IPS-15b (cell line): ENCODE measurements at regions not wholly inside any gene's neighbourhood (a gene's known extent, or its start where the extent isn't known, plus 50 kb on each side); places are given as distances from the start of the nearest gene placed in this dataset.

Experiments
- H3K27me3 ChIP-seq: one replicate; pipeline ENCODE4 v1.6.1; 2013; ENCODE audit warnings: low read length; ENCODE audit not compliant: control insufficient read depth, insufficient read depth
- H3K36me3 ChIP-seq: one replicate; pipeline ENCODE4 v1.6.1; 2013; ENCODE audit warnings: low read length; ENCODE audit not compliant: control insufficient read depth, insufficient read depth
- H3K4me1 ChIP-seq: one replicate; pipeline ENCODE4 v1.6.1; 2013; ENCODE audit warnings: mild to moderate bottlenecking, low read length; ENCODE audit not compliant: control insufficient read depth, insufficient read depth
- H3K4me3 ChIP-seq: one replicate; pipeline ENCODE4 v1.5.1; 2013; ENCODE audit warnings: low read depth, low read length
- H3K9ac ChIP-seq: one replicate; pipeline ENCODE4 v1.6.1; 2013; ENCODE audit warnings: low read depth, mild to moderate bottlenecking, low read length
- H3K9me3 ChIP-seq: one replicate; pipeline ENCODE4 v1.6.1; 2013; ENCODE audit warnings: mild to moderate bottlenecking, low read length; ENCODE audit not compliant: control insufficient read depth, insufficient read depth

- H3K4me3 ChIP-seq = no peak overlapping the region
- H3K4me1 ChIP-seq = no peaks in the 10 kb centered on the region
- no peak overlapping the region for H3K9ac ChIP-seq
- H3K9me3 ChIP-seq = no peaks in the 10 kb centered on the region
- no peaks in the 10 kb centered on the region for H3K27me3 ChIP-seq
- H3K36me3 ChIP-seq = no peaks in the 10 kb centered on the region
Measured at GRCh38 chr3:144049374-144049773, 77.8 kb downstream of the DIPK2A start.

- no peaks in the 10 kb centered on the region for H3K9me3 ChIP-seq
- no peaks in the 10 kb centered on the region for H3K4me1 ChIP-seq
Measured at GRCh38 chr3:144051211-144051610, 79.6 kb downstream of the DIPK2A start.

GRCh38 chr3:144052275-144052674, 80.7 kb downstream of the DIPK2A start:
- Histone ChIP-seq H3K4me1 (no peaks in the 10 kb centered on the region), H3K9ac (no peak overlapping the region), H3K36me3 (no peaks in the 10 kb centered on the region), H3K9me3 (no peaks in the 10 kb centered on the region), H3K27me3 (no peaks in the 10 kb centered on the region), H3K4me3 (no peak overlapping the region)

More at GRCh38 chr3:144051211-144051610, 79.6 kb downstream of the DIPK2A start:
- no peaks in the 10 kb centered on the region for H3K27me3 ChIP-seq
- no peak overlapping the region for H3K9ac ChIP-seq
- H3K36me3 ChIP-seq = no peaks in the 10 kb centered on the region
- no peak overlapping the region for H3K4me3 ChIP-seq

GRCh38 chr3:144053121-144053520, 81.5 kb downstream of the DIPK2A start:
- no peaks in the 10 kb centered on the region for H3K27me3 ChIP-seq
- no peak overlapping the region for H3K4me3 ChIP-seq
- no peaks in the 10 kb centered on the region for H3K4me1 ChIP-seq
- H3K36me3 ChIP-seq = no peaks in the 10 kb centered on the region
- no peak overlapping the region for H3K9ac ChIP-seq
- no peaks in the 10 kb centered on the region for H3K9me3 ChIP-seq

GRCh38 chr3:144054766-144055165, 83.1 kb downstream of the DIPK2A start:
- H3K27me3 ChIP-seq = no peaks in the 10 kb centered on the region
- H3K9ac ChIP-seq = no peak overlapping the region
- H3K4me1 ChIP-seq = no peaks in the 10 kb centered on the region
- no peak overlapping the region for H3K4me3 ChIP-seq
- H3K9me3 ChIP-seq = no peaks in the 10 kb centered on the region
- H3K36me3 ChIP-seq = no peaks in the 10 kb centered on the region

- no peaks in the 10 kb centered on the region for H3K9me3 ChIP-seq
- H3K36me3 ChIP-seq = no peaks in the 10 kb centered on the region
- H3K4me1 ChIP-seq = peaks cover 2% of the 10 kb centered on the region
- no peak overlapping the region for H3K9ac ChIP-seq
- H3K4me3 ChIP-seq = no peak overlapping the region
- H3K27me3 ChIP-seq = no peaks in the 10 kb centered on the region
Measured at GRCh38 chr3:144055604-144056003, 84.0 kb downstream of the DIPK2A start.

- no peak overlapping the region for H3K9ac ChIP-seq
- peaks cover 2% of the 10 kb centered on the region for H3K4me1 ChIP-seq
- no peaks in the 10 kb centered on the region for H3K27me3 ChIP-seq
Measured at GRCh38 chr3:144058713-144059112, 87.1 kb downstream of the DIPK2A start.

GRCh38 chr3:144059481-144059880, 87.9 kb downstream of the DIPK2A start:
- H3K36me3 ChIP-seq = no peaks in the 10 kb centered on the region
- H3K9me3 ChIP-seq = no peaks in the 10 kb centered on the region
- H3K4me1 ChIP-seq = peaks cover 2% of the 10 kb centered on the region
- no peak overlapping the region for H3K9ac ChIP-seq
- no peaks in the 10 kb centered on the region for H3K27me3 ChIP-seq
- no peak overlapping the region for H3K4me3 ChIP-seq

More at GRCh38 chr3:144058713-144059112, 87.1 kb downstream of the DIPK2A start:
- H3K9me3 ChIP-seq = no peaks in the 10 kb centered on the region
- no peak overlapping the region for H3K4me3 ChIP-seq
- H3K36me3 ChIP-seq = no peaks in the 10 kb centered on the region

- peaks cover 2% of the 10 kb centered on the region for H3K4me1 ChIP-seq
Measured at GRCh38 chr3:144060881-144061280, 89.3 kb downstream of the DIPK2A start.

GRCh38 chr3:144063306-144063705, 91.7 kb downstream of the DIPK2A start:
- Histone ChIP-seq H3K27me3 (no peaks in the 10 kb centered on the region), H3K9me3 (no peaks in the 10 kb centered on the region), H3K36me3 (no peaks in the 10 kb centered on the region), H3K4me3 (no peak overlapping the region), H3K4me1 (peaks cover 2% of the 10 kb centered on the region), H3K9ac (no peak overlapping the region)

More at GRCh38 chr3:144060881-144061280, 89.3 kb downstream of the DIPK2A start:
- Histone ChIP-seq H3K4me3 (no peak overlapping the region), H3K9ac (no peak overlapping the region), H3K9me3 (no peaks in the 10 kb centered on the region), H3K36me3 (no peaks in the 10 kb centered on the region), H3K27me3 (no peaks in the 10 kb centered on the region)

GRCh38 chr3:144067059-144067458, 95.4 kb downstream of the DIPK2A start:
- peaks cover 9% of the 10 kb centered on the region for H3K9me3 ChIP-seq
- H3K27me3 ChIP-seq = no peaks in the 10 kb centered on the region
- no peaks in the 10 kb centered on the region for H3K36me3 ChIP-seq
- no peak overlapping the region for H3K4me3 ChIP-seq
- no peak overlapping the region for H3K9ac ChIP-seq
- H3K4me1 ChIP-seq = no peaks in the 10 kb centered on the region

- H3K27me3 ChIP-seq = no peaks in the 10 kb centered on the region
- no peak overlapping the region for H3K4me3 ChIP-seq
- H3K36me3 ChIP-seq = no peaks in the 10 kb centered on the region
- no peak overlapping the region for H3K9ac ChIP-seq
- H3K4me1 ChIP-seq = no peaks in the 10 kb centered on the region
- H3K9me3 ChIP-seq = peaks cover 9% of the 10 kb centered on the region
Measured at GRCh38 chr3:144073698-144074097, 102.1 kb downstream of the DIPK2A start.
